ENCODE measurements at regions not wholly inside any gene's neighbourhood (a gene's known extent, or its start where the extent isn't known, plus 50 kb on each side); places are given as distances from the start of the nearest gene placed in this dataset.

- TF ChIP-seq REST (IDR thresholded peaks at IDR 0.05; ENCODE audit: insufficient read depth in 1 of 2, low read depth in 2 of 2, low read length in 2 of 2) (no peak), FOXP2 (optimal IDR thresholded peaks at IDR 0.05; ENCODE audit: borderline replicate concordance, extremely low read depth, extremely low read length, insufficient read depth) (no peak), TAF1 (IDR thresholded peaks at IDR 0.05; ENCODE audit: borderline replicate concordance, insufficient read depth, low read length) (no peak), POLR2AphosphoS5 (IDR thresholded peaks at IDR 0.05; ENCODE audit: low read depth, low read length) (no peak), SIN3A (IDR thresholded peaks at IDR 0.05; ENCODE audit: borderline replicate concordance, insufficient read depth, low read length) (no peak)
Measured at GRCh38 chr3:170761103-170761502, 108.9 kb downstream of the RPL22L1 start.

- TF ChIP-seq POLR2AphosphoS5 (IDR thresholded peaks at IDR 0.05; ENCODE audit: low read depth, low read length) (no peak), SIN3A (IDR thresholded peaks at IDR 0.05; ENCODE audit: borderline replicate concordance, insufficient read depth, low read length) (no peak), FOXP2 (optimal IDR thresholded peaks at IDR 0.05; ENCODE audit: borderline replicate concordance, extremely low read depth, extremely low read length, insufficient read depth) (no peak), REST (IDR thresholded peaks at IDR 0.05; ENCODE audit: insufficient read depth in 1 of 2, low read depth in 2 of 2, low read length in 2 of 2) (no peak), TAF1 (IDR thresholded peaks at IDR 0.05; ENCODE audit: borderline replicate concordance, insufficient read depth, low read length) (no peak)
Measured at GRCh38 chr3:170760174-170760526, 109.8 kb downstream of the RPL22L1 start.

DNA sequence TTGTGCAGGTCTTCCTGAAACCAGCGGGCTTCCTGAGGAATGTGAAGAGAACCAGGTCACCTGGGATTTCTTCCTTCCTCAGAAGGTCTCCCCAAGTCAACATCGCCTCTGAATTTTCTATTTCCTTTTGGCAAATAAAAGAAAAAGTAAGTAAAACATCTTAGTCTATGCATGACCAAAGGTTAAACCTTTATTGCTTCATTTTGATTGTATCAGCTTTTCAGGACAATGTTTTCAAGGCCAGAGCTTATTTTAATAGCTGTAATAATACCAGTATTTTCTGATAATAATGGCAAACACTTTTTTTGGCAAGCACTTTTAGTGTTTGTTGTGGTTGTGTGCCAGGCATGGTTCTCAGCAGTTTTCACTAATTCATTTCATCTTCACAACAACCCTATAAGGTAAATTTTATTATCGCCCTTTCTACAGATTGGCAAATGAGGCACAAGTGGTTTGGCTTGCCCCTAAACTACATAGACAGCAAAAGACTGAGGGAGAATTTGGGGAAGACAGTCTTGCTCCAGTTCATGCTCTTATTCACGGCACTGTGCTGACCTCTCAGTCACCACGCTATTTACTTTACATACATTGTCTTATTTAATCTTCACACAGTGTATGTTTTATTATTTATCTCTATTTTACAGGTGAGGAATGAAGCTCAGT lies 110.4 kb downstream of the RPL22L1 start:
- TF ChIP-seq SIN3A (IDR thresholded peaks at IDR 0.05; ENCODE audit: borderline replicate concordance, insufficient read depth, low read length) (no peak), POLR2AphosphoS5 (IDR thresholded peaks at IDR 0.05; ENCODE audit: low read depth, low read length) (no peak)

- TF ChIP-seq POLR2AphosphoS5 (IDR thresholded peaks at IDR 0.05; ENCODE audit: low read depth, low read length) (no peak), FOXP2 (optimal IDR thresholded peaks at IDR 0.05; ENCODE audit: borderline replicate concordance, extremely low read depth, extremely low read length, insufficient read depth) (no peak), REST (IDR thresholded peaks at IDR 0.05; ENCODE audit: insufficient read depth in 1 of 2, low read depth in 2 of 2, low read length in 2 of 2) (no peak), TAF1 (IDR thresholded peaks at IDR 0.05; ENCODE audit: borderline replicate concordance, insufficient read depth, low read length) (no peak), SIN3A (IDR thresholded peaks at IDR 0.05; ENCODE audit: borderline replicate concordance, insufficient read depth, low read length) (no peak)
Measured at GRCh38 chr3:170757038-170757437, 113.0 kb downstream of the RPL22L1 start.

GRCh38 chr3:170754311-170754693 lies 115.7 kb downstream of the RPL22L1 start:
- TF ChIP-seq REST (IDR thresholded peaks at IDR 0.05; ENCODE audit: insufficient read depth in 1 of 2, low read depth in 2 of 2, low read length in 2 of 2) = no peak
- no peak for TF ChIP-seq POLR2AphosphoS5 (IDR thresholded peaks at IDR 0.05; ENCODE audit: low read depth, low read length)
- no peak for TF ChIP-seq FOXP2 (optimal IDR thresholded peaks at IDR 0.05; ENCODE audit: borderline replicate concordance, extremely low read depth, extremely low read length, insufficient read depth)
- no peak for TF ChIP-seq TAF1 (IDR thresholded peaks at IDR 0.05; ENCODE audit: borderline replicate concordance, insufficient read depth, low read length)
- TF ChIP-seq SIN3A (IDR thresholded peaks at IDR 0.05; ENCODE audit: borderline replicate concordance, insufficient read depth, low read length) = no peak

Data from PFSK-1 (cell line).